HG03565 (cell line): ENCODE measurements at regions not wholly inside any gene's neighbourhood (a gene's known extent, or its start where the extent isn't known, plus 50 kb on each side); places are given as distances from the start of the nearest gene placed in this dataset.
"Not testable (repeated sequence)": the region's sequence is repeated elsewhere in the genome, so short reads cannot be mapped to it uniquely, and the experiment has no call there.

ENCODE experiments used
- ATAC-seq: cut with Tn5 transposase; IDR thresholded peaks from one replicate; pipeline ENCODE4 v1.9.1; 2021; ENCODE audit warnings: mild to moderate bottlenecking, moderate library complexity; ENCODE audit not compliant: unreplicated experiment

GRCh38 chr21:8377093-8377841 is 2144.1 kb upstream of the TPTE start:
- peak; percentile 52 for ATAC-seq

- ATAC-seq: peak; percentile 56
These were observed 2140.8 kb upstream of the TPTE start for GRCh38 chr21:8380419-8381079.

- ATAC-seq: not testable (repeated sequence)
These were observed 2133.0 kb upstream of the TPTE start for GRCh38 chr21:8388169-8388939.

- ATAC-seq: not testable (repeated sequence)
These were observed 2132.5 kb upstream of the TPTE start for GRCh38 chr21:8388940-8389238.

- not testable (repeated sequence) for ATAC-seq
These were observed 2130.7 kb upstream of the TPTE start for GRCh38 chr21:8390550-8391171.

GRCh38 chr21:8394380-8394779 is 2127.0 kb upstream of the TPTE start:
- ATAC-seq: not testable (repeated sequence)

- ATAC-seq: not testable (repeated sequence)
These were observed 2125.4 kb upstream of the TPTE start for GRCh38 chr21:8395992-8396391.

- ATAC-seq: not testable (repeated sequence)
These were observed 2122.4 kb upstream of the TPTE start for GRCh38 chr21:8398870-8399437.

- not testable (repeated sequence) for ATAC-seq
These were observed 2121.5 kb upstream of the TPTE start for GRCh38 chr21:8399866-8400265.

GRCh38 chr21:8401799-8402198 is 2119.6 kb upstream of the TPTE start:
- ATAC-seq: not testable (repeated sequence)

GRCh38 chr21:8406331-8406730 is 2115.1 kb upstream of the TPTE start:
- not testable (repeated sequence) for ATAC-seq

GRCh38 chr21:8411139-8411671 is 2110.2 kb upstream of the TPTE start:
- ATAC-seq: not testable (repeated sequence)

GRCh38 chr21:8419925-8420560 is 2101.3 kb upstream of the TPTE start:
- ATAC-seq: peak; percentile 72

GRCh38 chr21:8427790-8428667 is 2093.4 kb upstream of the TPTE start:
- ATAC-seq: peak; percentile 34

- peak; percentile 67 for ATAC-seq
These were observed 2092.5 kb upstream of the TPTE start for GRCh38 chr21:8428668-8429456.

- ATAC-seq: not testable (repeated sequence)
These were observed 2086.7 kb upstream of the TPTE start for GRCh38 chr21:8434710-8435109.

- ATAC-seq: not testable (repeated sequence)
These were observed 2078.3 kb upstream of the TPTE start for GRCh38 chr21:8443093-8443492.

GRCh38 chr21:8449807-8450206 is 2071.6 kb upstream of the TPTE start:
- ATAC-seq: not testable (repeated sequence)
